LoVo (cell line): ENCODE measurements at regions not wholly inside any gene's neighbourhood (a gene's known extent, or its start where the extent isn't known, plus 50 kb on each side); places are given as distances from the start of the nearest gene placed in this dataset.
A peak's percentile ranks its signal among the peaks of the same experiment; 100 is the strongest.
"Not testable (repeated sequence)": the region's sequence is repeated elsewhere in the genome, so short reads cannot be mapped to it uniquely, and the experiment has no call there.

Source experiments
- DNase-seq: peaks from one replicate; pipeline ENCODE4 v3.0.0-alpha.2; 2016; ENCODE audit warnings: low spot score

- DNase-seq: no peak
Measured at GRCh38 chr6:69623357-69623756, 173.5 kb downstream of the LMBRD1 start.

GRCh38 chr6:69622924-69623323 lies 173.9 kb downstream of the LMBRD1 start:
- DNase-seq: no peak

- no peak for DNase-seq
Measured at GRCh38 chr6:69622230-69622629, 174.6 kb downstream of the LMBRD1 start.

DNA sequence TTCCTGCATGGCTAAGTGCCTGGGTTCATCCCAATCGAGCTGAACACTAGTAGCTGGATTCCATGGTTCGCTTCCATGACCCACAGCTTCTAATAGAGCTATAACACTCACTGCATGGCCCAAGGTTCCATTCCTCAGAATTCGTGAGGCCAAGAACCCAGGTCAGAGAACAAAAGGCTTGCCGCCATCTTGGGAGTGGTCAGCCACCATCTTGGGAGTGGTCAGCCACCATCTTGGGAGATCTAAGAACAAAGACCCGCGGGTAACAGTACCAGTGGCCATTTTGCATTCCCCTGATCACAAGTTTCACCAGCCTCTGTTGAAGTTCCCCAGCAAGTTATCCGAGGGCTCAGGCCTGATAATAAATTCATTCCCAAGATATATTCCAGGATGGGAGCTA lies 179.6 kb downstream of the LMBRD1 start:
- DNase-seq: no peak

- DNase-seq: no peak
Measured at GRCh38 chr6:69609836-69610472, 186.9 kb downstream of the LMBRD1 start.

DNA sequence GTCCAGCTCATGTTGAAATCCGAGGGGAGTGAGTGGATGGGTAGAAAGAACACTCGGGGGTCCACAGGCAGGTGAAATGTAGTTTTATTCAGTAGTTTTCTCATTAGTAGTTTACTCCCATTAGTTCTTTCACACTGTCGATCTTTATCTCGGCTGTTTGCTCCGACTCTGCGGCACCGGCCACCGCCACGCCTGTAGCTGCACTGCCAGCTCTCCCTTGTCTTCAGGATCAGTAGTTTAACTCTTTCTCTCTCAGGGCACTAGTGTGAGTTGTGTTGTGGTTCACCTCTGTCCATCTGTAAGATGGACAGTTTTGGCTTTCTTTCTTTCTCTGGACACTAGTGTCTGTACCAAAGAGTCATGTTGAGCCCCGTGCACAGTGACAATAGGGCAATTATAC lies 195.7 kb downstream of the LMBRD1 start:
- no peak for DNase-seq

GRCh38 chr6:69594405-69594804 lies 202.4 kb downstream of the LMBRD1 start:
- peak; percentile 2 for DNase-seq

- no peak for DNase-seq
Measured at GRCh38 chr6:69593706-69594105, 203.1 kb downstream of the LMBRD1 start.

DNA sequence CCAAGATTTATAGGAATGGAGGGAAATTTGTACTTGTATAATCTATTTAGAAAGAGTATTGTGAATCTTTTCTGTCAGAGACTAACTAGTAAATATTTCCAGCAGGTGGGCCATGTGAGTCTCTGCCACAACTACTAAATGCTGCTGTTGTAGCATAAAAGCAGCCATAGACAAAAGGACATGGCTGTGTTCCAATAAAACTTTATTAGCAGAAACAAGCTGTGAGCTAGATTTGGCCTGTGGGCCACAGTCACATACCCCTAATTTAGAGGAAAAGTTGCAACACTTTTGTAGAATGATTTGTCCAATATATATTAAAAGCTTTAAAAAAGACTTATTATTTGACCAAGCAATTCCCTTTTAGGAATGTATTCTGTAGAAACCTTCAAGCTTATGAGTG lies 207.2 kb downstream of the LMBRD1 start:
- no peak for DNase-seq

GRCh38 chr6:69584913-69585729 lies 211.7 kb downstream of the LMBRD1 start:
- no peak for DNase-seq

DNA sequence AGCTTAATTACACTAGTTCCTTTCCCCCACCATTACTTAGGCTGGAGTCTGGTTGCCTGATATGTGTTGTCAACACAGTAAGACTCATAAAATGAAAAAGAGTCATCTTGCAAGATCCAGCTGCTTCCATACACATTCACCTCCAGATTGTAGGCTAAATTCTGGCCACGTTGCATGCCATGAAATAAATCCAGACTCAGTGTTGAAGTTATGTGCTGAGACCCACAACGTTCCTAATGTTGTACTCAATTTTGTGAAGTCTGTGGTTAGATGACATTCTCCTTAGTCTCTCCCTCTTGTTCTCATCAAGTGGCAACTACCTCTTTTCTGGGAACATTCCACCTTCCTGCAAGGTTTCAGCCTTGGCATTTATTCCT lies 212.3 kb downstream of the LMBRD1 start:
- DNase-seq: no peak

- DNase-seq: no peak
Measured at GRCh38 chr6:69581581-69581980, 215.2 kb downstream of the LMBRD1 start.

DNA sequence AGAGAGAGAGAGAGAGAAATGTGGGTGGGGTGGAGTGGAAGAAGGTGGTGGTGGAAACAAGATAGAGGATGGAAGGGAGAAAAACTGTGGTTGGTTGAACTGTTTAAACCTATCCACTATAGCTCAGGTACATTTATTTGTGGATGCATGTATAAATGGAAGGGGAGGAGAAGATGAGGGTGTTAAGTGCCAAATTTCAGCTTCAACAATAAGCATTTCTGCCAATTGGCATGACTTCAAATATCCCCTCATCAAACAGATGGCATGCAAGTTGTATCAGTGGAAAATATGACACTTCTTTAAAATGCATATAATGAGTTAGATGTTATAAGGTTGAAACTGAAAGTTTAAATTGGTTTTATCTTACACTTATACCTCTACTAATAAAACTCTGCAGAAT lies 216.1 kb downstream of the LMBRD1 start:
- DNase-seq: no peak

- DNase-seq: no peak
Measured at GRCh38 chr6:69578361-69578890, 218.4 kb downstream of the LMBRD1 start.

DNA sequence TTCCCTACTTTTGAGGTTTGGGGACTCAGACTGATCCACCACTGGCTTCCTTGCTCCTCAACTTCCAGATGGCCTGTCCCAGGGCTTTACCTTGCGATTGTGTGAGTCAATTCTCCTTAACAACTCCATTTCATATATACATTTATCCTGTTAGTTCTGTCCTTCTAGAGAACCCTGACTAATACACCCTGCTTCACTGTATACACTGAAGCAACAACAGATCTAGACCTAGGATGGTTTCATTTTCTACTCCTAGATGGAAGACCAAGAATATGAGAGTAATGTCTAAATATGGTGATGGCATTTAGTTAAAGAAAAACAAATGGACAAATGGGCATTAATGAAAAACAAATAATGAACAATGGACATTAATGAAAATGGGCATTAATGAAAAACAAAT lies 225.6 kb downstream of the LMBRD1 start:
- DNase-seq: no peak

DNA sequence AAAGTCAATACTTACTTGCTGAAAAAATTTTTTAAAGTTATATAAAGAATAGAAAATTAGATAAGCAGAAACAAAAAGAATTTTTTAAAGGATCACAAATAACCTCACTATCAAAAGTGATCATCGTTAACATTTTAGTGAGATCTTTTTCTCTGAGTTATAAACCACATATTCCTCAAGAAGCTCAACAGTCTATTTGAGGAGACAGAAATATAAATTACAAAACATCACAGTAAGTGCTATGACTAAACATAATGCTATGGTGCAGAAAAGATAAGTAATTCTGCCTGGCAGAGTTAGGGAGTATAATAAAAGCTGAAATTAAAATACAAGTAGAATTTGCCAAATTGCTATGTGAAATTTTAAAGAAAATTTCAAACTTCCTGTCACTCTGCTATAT lies 226.7 kb downstream of the LMBRD1 start:
- DNase-seq: no peak

GRCh38 chr6:69560597-69560996 lies 236.2 kb downstream of the LMBRD1 start:
- not testable (repeated sequence) for DNase-seq

- DNase-seq: no peak
Measured at GRCh38 chr6:69555088-69555638, 241.6 kb downstream of the LMBRD1 start.

- DNase-seq: no peak
Measured at GRCh38 chr6:69542494-69542893, 254.3 kb downstream of the LMBRD1 start.

DNA sequence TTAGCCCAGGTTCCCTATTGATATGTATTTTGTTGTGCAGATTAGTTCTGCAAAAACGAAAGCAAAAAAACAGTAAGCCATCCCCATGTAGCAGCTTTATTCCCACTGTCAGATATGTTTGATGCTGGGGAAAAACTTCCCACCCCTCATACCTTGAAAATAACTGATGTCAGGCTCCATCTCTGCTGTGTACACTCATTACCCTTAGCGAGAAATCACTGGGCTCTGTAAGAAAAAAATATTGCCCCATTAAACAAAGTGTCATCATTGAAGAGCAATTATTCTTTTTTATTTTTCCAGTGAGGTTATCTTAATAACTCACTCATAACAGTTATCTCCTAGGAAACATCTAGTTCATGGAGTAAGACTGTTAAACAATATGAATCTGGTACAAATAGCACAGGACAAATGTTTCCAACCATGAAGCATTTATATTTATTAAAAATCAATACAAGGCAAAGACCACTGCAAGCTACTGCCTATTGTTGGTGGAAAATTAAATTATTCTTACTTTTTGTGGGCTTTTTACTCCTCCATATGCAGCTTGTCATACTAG lies 268.8 kb downstream of the LMBRD1 start:
- no peak for DNase-seq

DNA sequence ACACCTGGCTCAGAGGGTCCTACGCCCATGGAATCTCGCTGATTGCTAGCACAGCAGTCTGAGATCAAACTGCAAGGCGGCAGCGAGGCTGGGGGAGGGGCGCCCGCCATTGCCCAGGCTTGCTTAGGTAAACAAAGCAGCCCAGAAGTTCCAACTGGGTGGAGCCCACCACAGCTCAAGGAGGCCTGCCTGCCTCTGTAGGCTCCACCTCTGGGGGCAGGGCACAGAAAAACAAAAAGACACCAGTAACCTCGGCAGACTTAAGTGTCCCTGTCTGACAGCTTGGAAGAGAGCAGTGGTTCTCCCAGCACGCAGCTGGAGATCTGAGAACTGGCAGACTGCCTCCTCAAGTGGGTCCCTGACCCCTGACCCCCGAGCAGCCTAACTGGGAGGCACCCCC lies 281.3 kb downstream of the LMBRD1 start:
- not testable (repeated sequence) for DNase-seq

- DNase-seq: no peak
Measured at GRCh38 chr6:69494595-69494994, 302.2 kb downstream of the LMBRD1 start.

DNA sequence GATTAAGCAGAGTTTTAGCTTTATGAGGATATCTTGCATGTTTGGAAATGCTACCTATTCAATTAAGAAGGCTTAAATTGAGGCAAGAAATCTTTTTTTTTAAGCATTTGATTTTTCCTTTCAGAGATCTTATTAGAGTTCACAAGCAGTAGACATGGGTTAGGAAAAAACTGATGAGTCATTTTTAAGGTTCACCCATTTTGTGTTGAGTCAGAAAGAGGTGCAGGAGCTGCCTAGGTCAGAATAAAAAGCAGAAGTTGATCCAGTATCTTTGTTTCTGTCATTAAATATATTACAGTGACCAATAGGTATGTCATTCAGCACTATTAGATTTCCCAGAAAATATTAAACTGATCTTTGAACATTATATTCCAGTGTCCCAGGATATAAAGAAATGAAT lies 306.8 kb downstream of the LMBRD1 start:
- no peak for DNase-seq
